NCI-H82 treated with DMSO at 0.1 percent for 48 hours (cell line): ENCODE measurements at regions not wholly inside any gene's neighbourhood (a gene's known extent, or its start where the extent isn't known, plus 50 kb on each side); places are given as distances from the start of the nearest gene placed in this dataset.

Source experiments
- DNase-seq: peaks from one replicate; lab custom pipeline; 2025; ENCODE audit not compliant: unreplicated experiment; lab: John Stamatoyannopoulos, UW

DNA sequence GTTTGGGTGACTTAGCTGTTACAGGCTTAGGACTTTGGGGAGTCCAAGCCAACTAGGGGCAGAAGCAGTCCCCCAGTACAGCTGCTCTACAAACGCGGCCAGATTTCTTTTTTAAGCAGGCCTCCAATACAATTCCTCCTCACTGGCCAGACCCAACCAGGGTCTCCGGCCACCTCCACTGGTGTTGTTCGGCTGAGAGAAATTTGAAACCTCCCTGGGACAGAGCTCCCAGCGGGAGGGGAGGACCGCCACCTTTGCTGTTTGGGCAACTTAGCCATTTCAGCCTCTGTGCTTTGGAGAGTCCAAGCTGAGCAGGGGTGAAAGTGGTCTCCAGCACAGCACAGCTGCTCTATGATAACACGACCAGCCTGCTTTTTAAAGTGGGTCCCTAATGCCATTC is 59.4 kb upstream of the KHDRBS2 start:
- DNase-seq: no peak

DNA sequence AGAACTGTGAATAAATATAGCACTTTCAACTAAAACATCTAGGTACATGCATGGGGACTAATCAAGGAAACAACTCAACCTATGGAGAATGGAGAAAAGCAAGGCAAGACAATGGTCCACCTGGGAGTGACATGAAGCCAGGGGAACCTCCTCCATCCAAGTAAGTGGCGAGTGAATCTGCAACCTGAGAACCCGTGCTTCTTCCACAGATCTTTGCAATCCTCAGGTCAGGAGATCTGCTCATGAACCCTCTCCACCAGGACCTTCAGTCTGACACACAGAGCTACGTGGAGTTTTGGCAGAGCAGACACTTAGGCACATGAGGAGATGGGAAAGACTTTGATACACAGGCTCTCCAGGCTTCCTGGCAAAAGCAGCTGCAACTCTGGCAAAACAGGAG is 58.8 kb upstream of the KHDRBS2 start:
- no peak for DNase-seq

DNA sequence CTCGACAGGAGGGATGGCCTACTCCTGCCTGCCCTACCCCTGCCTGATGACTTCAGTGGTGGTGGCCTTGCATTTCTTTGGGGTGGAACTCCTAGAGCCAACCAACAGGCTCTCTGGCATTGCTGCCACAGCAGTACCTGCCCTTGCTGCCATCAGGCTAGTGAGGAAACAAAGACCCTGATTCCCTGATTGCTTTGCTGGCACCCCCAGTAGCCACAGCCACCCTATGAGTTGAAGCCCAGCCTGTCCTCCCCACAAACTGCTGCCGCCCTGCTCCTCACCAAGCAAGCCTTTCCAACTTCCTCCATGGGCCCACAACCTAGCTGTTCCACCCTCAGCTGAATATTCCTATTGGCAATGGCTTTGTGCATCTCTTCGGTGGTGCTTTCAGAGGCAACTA is 52.5 kb upstream of the KHDRBS2 start:
- no peak for DNase-seq
